Mesendoderm (in vitro differentiated cells): ENCODE measurements at regions not wholly inside any gene's neighbourhood (a gene's known extent, or its start where the extent isn't known, plus 50 kb on each side); places are given as distances from the start of the nearest gene placed in this dataset.

ENCODE experiments used
- DNase-seq: peaks from one replicate; pipeline ENCODE4 v3.0.0; 2013
- H2AK5ac ChIP-seq: 2 replicates; pipeline ENCODE4 v1.6.1; 2013; ENCODE audit warnings: low read length, inconsistent platforms
- H2BK120ac ChIP-seq: 2 replicates; pipeline ENCODE4 v1.6.1; 2013; ENCODE audit warnings: low read depth, mild to moderate bottlenecking, low read length, moderate library complexity, mixed read lengths
- H2BK15ac ChIP-seq: replicated peaks from 2 replicates; pipeline ENCODE4 v1.6.1; 2013; ENCODE audit warnings: low read depth, mild to moderate bottlenecking, moderate library complexity
- H2BK5ac ChIP-seq: 2 replicates; pipeline ENCODE4 v1.6.1; 2013; ENCODE audit warnings: low read length, inconsistent platforms
- H3K18ac ChIP-seq: 2 replicates; pipeline ENCODE4 v1.6.1; 2013; ENCODE audit warnings: mild to moderate bottlenecking, low read length, mixed read lengths
- H3K23ac ChIP-seq: one replicate; pipeline ENCODE4 v1.6.1; 2013; ENCODE audit warnings: low read length
- H3K27ac ChIP-seq: 2 replicates; pipeline ENCODE4 v1.5.1; 2013; ENCODE audit warnings: low read depth, mild to moderate bottlenecking, inconsistent platforms, low read length, moderate library complexity
- H3K27me3 ChIP-seq: 2 replicates; pipeline ENCODE4 v1.6.1; 2013; ENCODE audit warnings: low read length, control low read depth, mild to moderate bottlenecking, inconsistent platforms; ENCODE audit not compliant: insufficient read depth, poor library complexity
- H3K36me3 ChIP-seq: 2 replicates; pipeline ENCODE4 v1.6.1; 2013; ENCODE audit warnings: low read length, inconsistent platforms; ENCODE audit not compliant: control insufficient read depth, insufficient read depth
- H3K4ac ChIP-seq: one replicate; pipeline ENCODE4 v1.6.1; 2013; ENCODE audit warnings: low read depth, mild to moderate bottlenecking, low read length, moderate library complexity
- H3K4me1 ChIP-seq: 2 replicates; pipeline ENCODE4 v1.6.1; 2013; ENCODE audit warnings: low read depth, low read length, inconsistent platforms; ENCODE audit not compliant: control insufficient read depth
- H3K4me2 ChIP-seq: 2 replicates; pipeline ENCODE4 v1.6.1; 2013; ENCODE audit warnings: low read length
- H3K4me3 ChIP-seq: 2 replicates; pipeline ENCODE4 v1.5.1; 2013; ENCODE audit warnings: mild to moderate bottlenecking, low read length
- H3K56ac ChIP-seq: one replicate; pipeline ENCODE4 v1.6.1; 2013; ENCODE audit warnings: low read length
- H3K79me1 ChIP-seq: 2 replicates; pipeline ENCODE4 v1.6.1; 2013; ENCODE audit warnings: low read length, inconsistent platforms
- H3K79me2 ChIP-seq: 2 replicates; pipeline ENCODE4 v1.6.1; 2013; ENCODE audit warnings: mild to moderate bottlenecking, low read length; ENCODE audit not compliant: control insufficient read depth, insufficient read depth
- H3K9ac ChIP-seq: 2 replicates; pipeline ENCODE4 v1.6.1; 2013; ENCODE audit warnings: low read length, inconsistent platforms
- H4K5ac ChIP-seq: one replicate; pipeline ENCODE4 v1.6.1; 2013; ENCODE audit warnings: low read length
- H4K8ac ChIP-seq: one replicate; pipeline ENCODE4 v1.6.1; 2013; ENCODE audit warnings: low read depth, mild to moderate bottlenecking, control low read depth, low read length, moderate library complexity
- WGBS: extraction: QIAGEN DNeasy Blood & Tissue Kit; methylation state at CpG from one replicate; pipeline ENCODE4 v1.1.7; 2013; ENCODE audit warnings: low lambda C conversion rate, missing lambda C conversion rate; ENCODE audit not compliant: insufficient coverage; ENCODE audit errors: extremely low coverage; 5-methylcytosine and 5-hydroxymethylcytosine counted together

GRCh38 chr18:14031053-14031452 is 101.2 kb downstream of the ZNF519 start:
- Histone ChIP-seq H3K79me1 (no peaks in the 10 kb centered on the region), H2BK120ac (no peak overlapping the region), H2BK15ac (no peak overlapping the region), H3K4me3 (no peak overlapping the region), H4K5ac (no peak overlapping the region), H2AK5ac (no peak overlapping the region), H3K56ac (no peak overlapping the region), H3K4ac (no peak overlapping the region), H3K36me3 (no peaks in the 10 kb centered on the region), H3K9ac (no peak overlapping the region), H3K4me2 (no peak overlapping the region), H3K4me1 (no peaks in the 10 kb centered on the region), H4K8ac (no peak overlapping the region), H3K27me3 (no peaks in the 10 kb centered on the region), H3K79me2 (no peaks in the 10 kb centered on the region), H3K27ac (no peak overlapping the region), H2BK5ac (no peak overlapping the region), H3K18ac (no peak overlapping the region), H3K23ac (no peak overlapping the region)
- WGBS = no CpG with 5 or more reads among the region's 7 CpGs
- DNase-seq = no peak

- H3K4ac ChIP-seq = no peak overlapping the region
- H3K4me1 ChIP-seq = no peaks in the 10 kb centered on the region
- H3K27me3 ChIP-seq = no peaks in the 10 kb centered on the region
- H3K56ac ChIP-seq = no peak overlapping the region
- H2AK5ac ChIP-seq = no peak overlapping the region
- H3K79me2 ChIP-seq = no peaks in the 10 kb centered on the region
- no peak overlapping the region for H2BK15ac ChIP-seq
- no peak overlapping the region for H3K18ac ChIP-seq
- H3K79me1 ChIP-seq = no peaks in the 10 kb centered on the region
- H4K8ac ChIP-seq = no peak overlapping the region
- no peak overlapping the region for H3K27ac ChIP-seq
- no peak for DNase-seq
- H3K4me2 ChIP-seq = no peak overlapping the region
- H3K36me3 ChIP-seq = no peaks in the 10 kb centered on the region
- H3K9ac ChIP-seq = no peak overlapping the region
- no peak overlapping the region for H4K5ac ChIP-seq
- H3K23ac ChIP-seq = no peak overlapping the region
- no peak overlapping the region for H2BK120ac ChIP-seq
- no peak overlapping the region for H2BK5ac ChIP-seq
- no peak overlapping the region for H3K4me3 ChIP-seq
Observed at GRCh38 chr18:14029512-14029911, 102.7 kb downstream of the ZNF519 start.

- no peak for DNase-seq
- no CpG with 5 or more reads among the region's 4 CpGs for WGBS
Observed at GRCh38 chr18:14026199-14026598, 106.0 kb downstream of the ZNF519 start.

GRCh38 chr18:14025306-14025940 is 106.8 kb downstream of the ZNF519 start:
- Histone ChIP-seq H3K4me3 (no peak overlapping the region), H3K27ac (no peak overlapping the region), H2BK5ac (no peak overlapping the region), H3K79me2 (no peaks in the 10 kb centered on the region), H3K9ac (no peak overlapping the region), H3K79me1 (no peaks in the 10 kb centered on the region), H2AK5ac (no peak overlapping the region), H3K56ac (no peak overlapping the region), H3K18ac (no peak overlapping the region), H3K4me2 (no peak overlapping the region), H3K4me1 (no peaks in the 10 kb centered on the region), H2BK120ac (no peak overlapping the region), H2BK15ac (no peak overlapping the region), H4K5ac (no peak overlapping the region), H3K36me3 (no peaks in the 10 kb centered on the region), H4K8ac (no peak overlapping the region), H3K23ac (no peak overlapping the region), H3K27me3 (no peaks in the 10 kb centered on the region), H3K4ac (no peak overlapping the region)
- WGBS = no CpG with 5 or more reads among the region's 1 CpG
- DNase-seq = no peak

More at GRCh38 chr18:14026199-14026598, 106.0 kb downstream of the ZNF519 start:
- H3K9ac ChIP-seq = no peak overlapping the region
- no peak overlapping the region for H4K5ac ChIP-seq
- H3K79me2 ChIP-seq = no peaks in the 10 kb centered on the region
- no peak overlapping the region for H3K23ac ChIP-seq
- H3K18ac ChIP-seq = no peak overlapping the region
- no peak overlapping the region for H2BK15ac ChIP-seq
- H3K4me2 ChIP-seq = no peak overlapping the region
- no peak overlapping the region for H3K27ac ChIP-seq
- H2BK120ac ChIP-seq = no peak overlapping the region
- no peak overlapping the region for H3K4ac ChIP-seq
- H2BK5ac ChIP-seq = no peak overlapping the region
- H3K27me3 ChIP-seq = no peaks in the 10 kb centered on the region
- no peaks in the 10 kb centered on the region for H3K36me3 ChIP-seq
- no peaks in the 10 kb centered on the region for H3K4me1 ChIP-seq
- H4K8ac ChIP-seq = no peak overlapping the region
- H3K4me3 ChIP-seq = no peak overlapping the region
- H3K79me1 ChIP-seq = no peaks in the 10 kb centered on the region
- H2AK5ac ChIP-seq = no peak overlapping the region
- H3K56ac ChIP-seq = no peak overlapping the region

- Histone ChIP-seq H3K79me2 (no peaks in the 10 kb centered on the region), H2AK5ac (no peak overlapping the region), H3K27me3 (no peaks in the 10 kb centered on the region), H2BK120ac (no peak overlapping the region), H3K9ac (no peak overlapping the region), H3K4ac (no peak overlapping the region), H2BK15ac (no peak overlapping the region), H3K4me2 (no peak overlapping the region), H3K27ac (no peak overlapping the region), H3K79me1 (no peaks in the 10 kb centered on the region), H4K5ac (no peak overlapping the region), H3K4me1 (no peaks in the 10 kb centered on the region), H3K56ac (no peak overlapping the region), H3K36me3 (no peaks in the 10 kb centered on the region), H4K8ac (no peak overlapping the region), H3K4me3 (no peak overlapping the region), H3K23ac (no peak overlapping the region), H2BK5ac (no peak overlapping the region), H3K18ac (no peak overlapping the region)
- WGBS = no CpG with 5 or more reads among the region's 1 CpG
- no peak for DNase-seq
Observed at GRCh38 chr18:14015416-14015815, 100.1 kb upstream of the MC2R start.

GRCh38 chr18:14014456-14014855 is 99.1 kb upstream of the MC2R start:
- H3K9ac ChIP-seq = no peak overlapping the region
- no peaks in the 10 kb centered on the region for H3K4me1 ChIP-seq
- no peak overlapping the region for H3K4me2 ChIP-seq
- no peak overlapping the region for H3K18ac ChIP-seq
- H3K79me2 ChIP-seq = no peaks in the 10 kb centered on the region
- no peaks in the 10 kb centered on the region for H3K36me3 ChIP-seq
- H2BK120ac ChIP-seq = no peak overlapping the region
- H3K56ac ChIP-seq = no peak overlapping the region
- WGBS = no CpG with 5 or more reads among the region's 1 CpG
- H3K27ac ChIP-seq = no peak overlapping the region
- H3K4me3 ChIP-seq = no peak overlapping the region
- H3K79me1 ChIP-seq = no peaks in the 10 kb centered on the region
- no peak overlapping the region for H3K4ac ChIP-seq
- no peak overlapping the region for H2AK5ac ChIP-seq
- H2BK15ac ChIP-seq = no peak overlapping the region
- H4K8ac ChIP-seq = no peak overlapping the region
- no peak overlapping the region for H3K23ac ChIP-seq
- H4K5ac ChIP-seq = no peak overlapping the region
- DNase-seq = no peak
- H2BK5ac ChIP-seq = no peak overlapping the region
- H3K27me3 ChIP-seq = no peaks in the 10 kb centered on the region
